Fibroblast of the conjunctiva (primary cell): ENCODE measurements at regions not wholly inside any gene's neighbourhood (a gene's known extent, or its start where the extent isn't known, plus 50 kb on each side); places are given as distances from the start of the nearest gene placed in this dataset.
"Not testable (repeated sequence)": the region's sequence is repeated elsewhere in the genome, so short reads cannot be mapped to it uniquely, and the experiment has no call there.

Experiments used
- DNase-seq: peaks from one replicate; pipeline ENCODE4 v3.0.0-alpha.2; 2010; ENCODE audit warnings: low read depth

DNA sequence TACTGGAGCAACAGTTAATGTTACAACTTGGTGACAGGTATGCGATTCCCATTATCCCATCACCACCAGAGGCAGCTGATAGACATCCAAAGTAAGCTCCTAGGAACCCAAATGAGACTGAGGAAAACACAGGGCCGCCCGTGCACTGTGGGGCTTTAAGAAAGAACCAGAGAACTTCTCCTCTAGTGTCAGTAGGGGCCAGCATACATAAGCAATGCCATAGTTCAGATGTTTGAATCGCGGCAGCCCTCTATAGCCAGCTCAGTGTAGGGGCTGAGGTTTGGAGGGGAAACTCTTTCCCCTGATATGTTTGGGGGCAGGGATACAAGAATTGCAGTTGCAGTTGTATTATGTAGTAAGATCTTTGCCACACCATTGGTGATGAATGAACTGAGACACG, 593.3 kb upstream of the NCAM2 start:
- DNase-seq = no peak

DNA sequence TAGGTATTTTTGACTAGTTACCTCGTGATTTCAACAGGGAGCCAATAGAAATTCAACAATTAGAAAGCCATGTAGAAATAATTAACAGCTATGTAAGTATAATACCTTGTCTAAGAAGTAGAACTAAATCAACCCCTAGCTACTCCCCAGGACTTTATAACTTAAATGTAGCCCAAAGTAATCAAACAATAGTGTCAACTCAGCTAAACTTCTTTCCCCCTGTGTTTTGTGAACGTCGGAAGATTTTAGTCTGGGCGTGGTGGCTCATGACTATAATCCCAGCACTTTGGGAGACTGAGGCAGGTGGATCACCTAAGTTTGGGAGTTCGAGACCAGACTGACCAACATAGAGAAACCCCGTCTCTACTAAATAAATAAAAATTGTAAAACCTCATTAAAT, 579.9 kb upstream of the NCAM2 start:
- no peak for DNase-seq

DNA sequence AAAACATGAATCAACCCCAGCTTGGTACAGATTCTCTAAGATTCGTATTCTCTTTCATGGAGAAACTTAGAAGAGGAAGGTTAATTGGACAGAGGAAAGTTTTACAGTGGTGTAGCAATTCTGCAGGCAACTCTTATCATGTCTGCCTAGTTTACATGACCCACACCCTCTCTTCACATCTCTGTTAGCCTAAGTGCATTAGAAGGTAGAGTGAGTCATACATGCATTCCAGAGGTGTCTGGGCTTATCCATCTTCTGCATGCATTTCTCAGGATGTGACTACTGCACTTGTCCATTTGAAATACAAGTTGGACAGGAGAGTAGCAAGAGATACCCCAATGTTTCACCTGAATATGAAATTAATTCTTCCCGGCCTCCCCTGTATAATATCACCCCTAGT, 578.4 kb upstream of the NCAM2 start:
- no peak for DNase-seq

- no peak for DNase-seq
Measured at GRCh38 chr21:20424943-20425342, 573.3 kb upstream of the NCAM2 start.

DNA sequence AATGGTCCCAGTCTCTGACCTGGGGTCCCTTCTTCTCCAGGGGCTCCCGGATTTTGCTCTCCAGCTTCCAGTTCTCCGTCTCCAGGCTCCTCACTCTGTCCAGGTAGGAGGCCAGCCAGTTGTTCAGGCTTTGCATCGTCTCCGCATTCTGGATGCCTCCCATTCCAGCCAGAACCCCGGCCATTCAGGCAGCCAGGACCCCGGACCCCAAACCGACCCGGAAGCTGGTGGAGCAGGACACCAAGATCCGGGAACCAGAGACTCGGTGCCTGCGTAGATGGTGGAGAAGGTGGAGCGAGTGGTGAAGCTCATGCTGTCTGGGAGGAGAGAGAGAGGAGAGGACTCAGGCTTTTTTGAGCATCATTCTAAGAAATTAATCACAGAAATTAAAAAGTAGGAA, 572.4 kb upstream of the NCAM2 start:
- no peak for DNase-seq

GRCh38 chr21:20440338-20440737, 557.9 kb upstream of the NCAM2 start:
- no peak for DNase-seq

GRCh38 chr21:20443558-20444155, 554.6 kb upstream of the NCAM2 start:
- DNase-seq = no peak

DNA sequence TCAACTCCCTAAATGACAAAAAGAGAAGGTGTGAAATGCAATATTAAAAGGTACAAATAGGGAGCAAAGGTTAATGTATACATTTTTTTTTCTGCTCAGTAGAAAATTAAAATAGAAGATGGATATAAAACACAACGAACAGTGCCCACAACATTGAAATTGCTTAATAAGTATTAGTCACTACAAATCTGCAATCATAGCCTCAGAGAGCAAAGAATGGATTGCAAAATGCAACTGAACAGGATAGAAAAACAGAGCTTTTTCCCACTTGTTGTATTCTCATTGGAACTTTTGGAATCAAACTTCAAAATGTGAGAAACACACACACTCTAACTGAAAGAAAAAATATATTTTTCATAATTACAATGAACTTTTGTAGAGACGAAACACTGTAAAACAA, 552.2 kb upstream of the NCAM2 start:
- no peak for DNase-seq

DNA sequence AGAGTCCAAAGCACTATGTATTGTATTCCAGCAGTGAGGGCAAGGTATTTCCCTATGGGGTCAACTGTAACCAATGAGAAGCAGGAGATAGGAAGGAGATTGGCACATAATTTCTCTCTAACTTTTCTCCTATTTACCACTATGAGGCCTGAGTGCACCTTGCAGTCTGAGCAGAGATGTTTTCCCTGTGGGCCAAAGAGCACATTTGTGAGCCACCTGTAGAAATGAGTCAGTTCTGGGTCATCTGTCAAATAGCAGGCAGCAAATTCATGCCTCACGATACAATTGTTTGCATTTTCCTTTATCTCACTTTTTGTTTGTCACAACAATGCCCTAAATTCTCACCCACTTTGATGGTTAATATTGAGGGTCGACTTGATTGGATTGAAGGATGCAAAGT, 547.2 kb upstream of the NCAM2 start:
- DNase-seq = peak; percentile 1

- DNase-seq = no peak
Measured at GRCh38 chr21:20452935-20453334, 545.3 kb upstream of the NCAM2 start.

DNA sequence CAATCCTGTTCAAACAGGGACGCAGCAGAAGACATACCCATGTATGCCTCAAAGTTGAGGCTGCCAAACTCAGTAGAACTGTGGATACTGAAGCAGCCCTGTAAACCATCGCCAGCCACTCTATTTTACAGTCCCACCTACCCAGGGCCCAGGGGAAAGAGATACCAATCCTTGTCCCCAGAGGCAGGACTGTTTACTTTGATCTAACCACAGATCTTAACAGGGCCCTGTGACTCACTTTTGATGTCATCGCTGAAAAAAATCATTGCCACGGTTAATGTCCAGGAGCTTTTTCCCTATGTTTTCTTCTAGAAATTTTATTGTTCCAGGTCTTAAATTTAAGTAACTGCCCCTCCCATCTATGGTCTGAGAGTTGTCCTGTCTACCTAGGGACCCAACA, 538.4 kb upstream of the NCAM2 start:
- no peak for DNase-seq

DNA sequence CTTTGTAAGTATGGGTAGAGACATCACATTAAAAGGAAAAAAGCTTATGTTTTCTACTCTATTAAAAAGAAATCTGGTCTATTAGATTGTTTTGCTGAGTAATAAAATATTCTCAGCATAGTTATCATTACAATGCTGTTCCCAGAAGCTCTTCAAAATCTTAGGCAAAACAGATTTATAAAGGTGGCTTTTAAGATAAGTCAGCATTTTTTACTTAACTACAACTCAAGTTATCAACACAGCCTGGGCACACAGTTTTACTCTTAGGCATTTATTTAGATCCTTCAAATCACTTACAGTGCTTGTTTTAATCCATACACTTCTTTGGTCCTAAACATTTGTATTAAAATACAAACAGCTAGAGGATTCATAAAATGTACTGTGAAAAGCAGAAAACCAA, 534.8 kb upstream of the NCAM2 start:
- no peak for DNase-seq

DNA sequence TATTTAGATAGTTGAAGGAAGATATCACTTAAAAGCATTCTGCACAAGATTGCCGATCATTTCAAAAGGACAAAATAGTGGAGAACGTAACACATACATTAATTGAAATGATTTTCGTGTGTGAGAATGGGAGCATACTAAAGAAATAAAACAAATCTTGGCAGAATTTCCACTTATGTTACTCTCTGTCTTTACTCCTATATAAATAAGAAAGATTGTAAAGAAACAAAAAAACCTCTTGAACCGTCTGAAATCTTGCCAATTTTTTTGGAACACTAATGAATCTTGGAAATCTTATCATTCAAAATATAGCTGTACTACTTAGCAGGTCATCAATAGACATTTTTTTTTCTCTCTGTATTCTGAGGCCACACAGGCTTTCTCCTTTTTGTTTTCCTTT, 528.8 kb upstream of the NCAM2 start:
- DNase-seq = no peak

DNA sequence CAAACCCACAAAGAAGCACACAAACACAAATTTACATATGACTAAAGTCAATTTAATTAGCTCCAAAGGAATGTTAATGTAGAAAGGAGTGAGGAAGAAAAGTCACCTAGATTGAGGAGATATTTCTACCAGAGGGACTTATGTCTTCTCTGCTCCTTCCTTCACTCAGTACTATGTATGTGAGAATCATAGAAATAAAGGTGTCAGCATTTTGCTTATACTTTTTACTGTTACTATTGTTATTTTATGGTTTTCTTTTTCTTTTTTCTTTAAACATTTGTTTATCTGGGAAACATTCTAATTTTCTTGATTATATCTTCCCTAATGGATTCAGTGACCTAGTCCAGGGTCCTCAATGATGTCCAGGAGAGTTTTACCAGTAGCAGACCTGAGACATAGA, 511.9 kb upstream of the NCAM2 start:
- DNase-seq = no peak

DNA sequence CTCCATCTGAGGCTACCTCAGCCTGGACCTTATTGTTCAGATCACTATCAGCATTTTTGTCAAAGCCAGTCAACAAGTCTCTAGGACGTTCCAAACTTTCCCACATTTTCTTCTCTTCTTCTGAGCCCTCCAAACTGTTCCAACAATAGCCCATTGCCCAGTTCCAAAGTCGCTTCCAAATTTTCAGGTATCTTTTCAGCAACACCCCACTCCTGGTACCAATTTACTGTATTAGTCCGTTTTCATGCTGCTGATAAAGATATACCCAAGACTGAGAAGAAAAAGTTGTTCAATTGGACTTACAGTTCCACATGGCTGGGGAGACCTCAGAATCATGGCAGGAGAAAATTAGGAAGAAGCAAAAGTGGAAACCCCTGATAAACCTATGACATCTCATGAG, 495.3 kb upstream of the NCAM2 start:
- DNase-seq = not testable (repeated sequence)

DNA sequence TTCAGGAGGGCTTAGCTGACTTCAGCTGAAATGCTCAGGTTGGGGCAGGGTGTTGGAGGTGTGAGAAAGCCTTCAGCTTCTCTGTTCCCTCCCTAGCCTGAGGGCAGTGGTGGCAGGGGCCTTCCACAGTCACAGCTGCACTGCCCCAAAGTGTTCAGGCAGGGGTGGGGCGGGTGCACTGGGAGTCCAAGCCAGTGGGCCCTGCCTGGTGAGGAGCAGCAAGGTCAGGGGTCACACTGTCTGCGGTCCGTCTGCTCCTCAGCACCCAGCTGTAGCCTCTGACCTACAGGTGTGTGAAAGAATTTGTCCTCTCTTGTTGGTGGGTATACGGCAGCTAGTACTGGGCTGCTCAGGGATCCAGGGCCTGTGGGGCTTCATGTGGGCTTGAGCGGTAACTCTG, 490.4 kb upstream of the NCAM2 start:
- no peak for DNase-seq

DNA sequence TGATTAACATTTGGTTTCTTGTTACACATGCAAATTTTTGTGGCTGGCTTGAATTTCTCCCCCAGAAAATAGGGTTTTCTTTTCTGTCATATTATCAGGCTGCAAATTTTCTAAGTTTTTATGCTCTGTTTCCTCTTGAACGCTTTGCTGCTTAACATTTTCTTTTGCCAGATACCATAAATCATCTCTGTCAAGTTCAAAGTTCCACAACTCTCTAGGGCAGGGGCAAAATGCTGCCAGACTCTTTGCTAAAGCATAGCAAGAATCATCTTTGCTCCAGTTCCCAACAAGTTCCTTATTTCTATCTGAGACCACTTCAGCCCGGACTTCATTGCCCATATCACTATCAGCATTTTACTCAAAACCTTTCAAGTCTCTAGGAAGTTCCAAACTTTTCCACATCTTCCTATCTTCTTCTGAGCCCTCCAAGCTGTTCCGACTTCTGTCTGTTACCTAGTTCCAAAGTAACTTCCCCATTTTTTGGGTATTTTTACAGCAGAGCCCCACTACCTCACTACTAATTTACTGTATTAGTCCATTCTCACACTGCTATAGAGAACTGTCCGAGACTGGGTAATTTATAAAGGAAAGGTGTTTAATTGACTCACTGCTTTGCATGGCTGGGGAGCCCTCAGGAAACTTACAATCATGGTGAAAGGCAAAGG, 486.9 kb upstream of the NCAM2 start:
- DNase-seq = no peak

- no peak for DNase-seq
Measured at GRCh38 chr21:20515446-20515845, 482.8 kb upstream of the NCAM2 start.

- DNase-seq = no peak
Measured at GRCh38 chr21:20519076-20519475, 479.1 kb upstream of the NCAM2 start.

DNA sequence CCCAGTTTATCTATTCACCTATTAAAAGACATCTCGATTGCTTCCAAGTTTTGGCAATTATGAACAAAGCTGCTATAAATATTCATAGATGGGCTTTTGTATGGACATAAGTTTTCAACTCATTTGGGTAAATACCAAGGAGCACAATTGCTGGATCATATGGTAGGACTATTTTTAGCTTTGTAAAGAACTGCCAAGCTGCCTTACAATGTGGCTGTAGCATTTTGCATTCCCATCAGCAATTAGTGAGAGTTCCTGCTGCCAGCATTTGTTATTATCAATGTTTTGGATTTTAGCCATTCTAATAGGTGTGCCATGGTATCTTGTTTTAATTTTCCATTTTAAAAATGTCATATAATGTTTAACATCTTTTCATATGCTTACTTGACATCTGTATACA, 475.6 kb upstream of the NCAM2 start:
- no peak for DNase-seq

DNA sequence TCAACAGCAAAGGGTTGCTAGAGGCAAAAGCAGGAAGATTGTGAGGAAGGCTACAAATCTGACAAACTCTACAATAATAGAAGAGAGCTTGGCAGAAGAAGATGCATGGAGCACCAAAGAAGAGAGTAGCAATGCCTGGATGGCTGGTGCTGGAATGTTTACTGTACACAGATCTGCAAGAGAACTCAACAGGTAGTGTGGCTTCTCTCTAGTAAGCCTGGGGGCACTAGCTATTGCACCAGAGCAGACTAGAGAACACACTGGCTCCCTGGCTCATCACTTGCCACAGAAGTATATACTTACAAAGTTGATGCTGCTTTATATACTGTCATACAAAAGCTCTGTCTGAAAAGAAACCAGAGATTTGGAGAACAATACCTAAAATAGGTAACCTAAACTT, 475.0 kb upstream of the NCAM2 start:
- DNase-seq = no peak

DNA sequence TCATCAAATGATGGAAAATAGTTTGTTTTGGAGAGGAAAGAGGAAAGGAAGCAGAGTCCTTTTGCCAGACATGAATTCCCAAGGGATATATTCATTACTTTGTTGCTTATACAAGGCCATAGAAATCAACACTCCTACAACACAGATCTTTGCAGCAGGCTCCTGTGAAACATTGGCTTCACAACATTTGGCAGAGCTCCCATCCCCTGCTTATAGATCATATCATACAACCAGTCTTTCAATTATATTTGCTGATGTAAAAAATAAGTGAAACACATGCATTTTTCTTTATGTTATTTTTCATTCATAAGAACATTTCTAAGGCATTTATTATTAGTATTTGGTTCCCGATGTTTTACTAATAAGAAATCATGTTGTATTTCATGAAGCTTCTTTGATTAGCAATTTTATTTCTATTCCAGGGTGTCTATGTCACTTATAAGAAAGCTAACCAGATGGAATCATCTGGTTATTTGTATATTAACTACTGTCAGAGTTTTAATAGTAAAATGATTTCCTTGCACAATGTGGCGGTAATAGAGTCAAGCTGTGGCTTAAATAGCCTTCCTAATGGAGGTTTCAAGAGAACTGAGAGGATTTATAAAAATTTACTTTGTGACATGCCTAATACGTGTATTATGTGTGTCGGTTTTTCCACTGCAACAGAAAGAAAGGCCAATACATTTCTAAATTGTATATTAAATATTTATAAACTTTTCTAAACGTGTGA, 470.3 kb upstream of the NCAM2 start:
- no peak for DNase-seq

- no peak for DNase-seq
Measured at GRCh38 chr21:20537130-20537529, 461.1 kb upstream of the NCAM2 start.
